ES-I3 (cell line): ENCODE measurements at regions not wholly inside any gene's neighbourhood (a gene's known extent, or its start where the extent isn't known, plus 50 kb on each side); places are given as distances from the start of the nearest gene placed in this dataset.

Experiments
- H3K36me3 ChIP-seq: 2 replicates; pipeline ENCODE4 v1.6.1; 2013; ENCODE audit warnings: mild to moderate bottlenecking, low read length, control low read depth, moderate library complexity; ENCODE audit not compliant: insufficient read depth
- H3K4me1 ChIP-seq: 2 replicates; pipeline ENCODE4 v1.6.1; 2013; ENCODE audit warnings: mild to moderate bottlenecking, control low read depth, low read length; ENCODE audit not compliant: insufficient read depth
- H3K9ac ChIP-seq: 2 replicates; pipeline ENCODE4 v1.6.1; 2013; ENCODE audit warnings: low read depth, mild to moderate bottlenecking, low read length, moderate library complexity
- H3K9me3 ChIP-seq: 2 replicates; pipeline ENCODE4 v1.6.1; 2013; ENCODE audit warnings: mild to moderate bottlenecking, low read length, moderate library complexity; ENCODE audit not compliant: control insufficient read depth, insufficient read depth

DNA sequence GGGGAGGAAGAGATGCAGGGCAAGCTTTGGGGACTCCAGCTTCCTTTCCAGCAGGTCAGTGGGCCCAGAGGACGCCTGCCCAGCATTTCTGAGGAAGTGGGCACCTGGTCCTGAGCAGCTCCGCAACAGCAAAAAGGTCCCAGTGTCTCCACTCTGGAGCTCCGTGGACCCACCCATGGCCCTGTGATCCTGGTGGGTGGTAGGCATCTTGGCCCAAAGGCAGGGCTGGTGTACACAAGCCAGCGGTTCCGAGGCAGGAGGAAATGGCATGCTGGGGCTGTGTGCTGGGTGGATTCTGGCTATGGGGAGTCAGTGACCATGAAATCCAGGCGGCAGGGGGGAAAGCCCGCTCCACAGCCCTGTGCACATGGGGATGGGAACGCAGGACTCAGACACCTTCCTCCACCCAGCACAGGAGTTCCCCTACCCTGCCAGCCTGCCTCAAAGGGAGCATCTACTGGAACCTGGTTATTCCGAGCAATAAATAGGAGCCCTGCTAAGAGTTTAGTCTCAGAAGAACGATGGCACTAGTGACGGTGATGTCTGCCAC, 206.0 kb downstream of the GLI2 start:
- Histone ChIP-seq H3K9me3 (no peaks in the 10 kb centered on the region), H3K9ac (no peak overlapping the region), H3K36me3 (no peaks in the 10 kb centered on the region; the same call in 1 of the 2 replicates), H3K4me1 (peaks cover 9% of the 10 kb centered on the region; the same call in 1 of the 2 replicates)

DNA sequence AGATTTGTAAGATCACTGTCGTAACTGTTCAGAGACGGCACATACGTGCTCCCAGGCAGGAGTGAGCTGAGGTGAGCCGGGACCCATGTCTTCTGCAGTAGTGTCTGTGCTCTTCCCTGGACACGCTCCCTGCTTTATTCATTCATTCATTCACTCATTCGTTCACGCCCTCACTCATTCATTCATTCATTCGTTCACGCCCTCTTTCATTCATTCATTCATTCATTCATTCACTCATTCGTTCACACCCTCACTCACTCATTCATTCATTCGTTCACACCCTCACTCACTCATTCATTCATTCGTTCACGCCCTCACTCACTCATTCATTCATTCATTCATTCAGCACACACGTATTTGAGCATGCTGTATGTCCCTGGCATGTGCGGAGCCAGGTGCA, 207.0 kb downstream of the GLI2 start:
- Histone ChIP-seq H3K9ac (no peak overlapping the region), H3K9me3 (no peaks in the 10 kb centered on the region), H3K36me3 (no peaks in the 10 kb centered on the region; the same call in 1 of the 2 replicates), H3K4me1 (peaks cover 9% of the 10 kb centered on the region; the same call in 1 of the 2 replicates)

DNA sequence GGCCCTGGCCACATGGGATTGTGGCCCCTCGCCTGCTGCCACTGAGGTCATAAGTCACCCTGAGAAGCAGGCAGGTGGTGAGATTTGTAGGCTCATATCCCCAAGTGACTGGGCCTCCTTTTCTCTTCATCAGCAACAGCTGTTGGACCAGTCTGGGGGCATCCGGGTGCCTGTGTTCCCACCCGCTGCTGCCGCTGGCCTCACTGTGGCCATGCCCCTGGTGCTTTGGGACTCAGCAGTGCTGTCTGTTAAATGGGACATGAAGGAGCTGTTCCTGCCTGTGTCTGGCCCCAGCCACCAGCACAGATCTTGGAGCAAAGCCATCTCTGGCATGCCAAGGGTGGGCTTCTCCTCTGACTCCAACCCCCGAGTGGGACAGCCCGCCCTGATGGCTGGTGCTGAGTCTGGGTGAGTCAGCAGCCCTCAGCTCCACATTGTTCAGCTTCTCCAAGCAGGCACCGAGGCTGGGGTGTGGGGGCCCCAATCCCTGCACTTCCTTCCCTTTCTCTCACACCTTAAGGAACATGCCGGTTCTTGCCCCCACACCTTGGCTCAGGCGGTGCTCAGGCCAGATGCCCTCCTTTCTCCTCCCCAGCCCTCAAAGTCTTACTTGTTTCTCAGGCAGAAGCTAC, 207.9 kb downstream of the GLI2 start:
- Histone ChIP-seq H3K4me1 (peaks cover 9% of the 10 kb centered on the region; the same call in 1 of the 2 replicates), H3K9ac (no peak overlapping the region), H3K36me3 (no peaks in the 10 kb centered on the region; the same call in 1 of the 2 replicates), H3K9me3 (no peaks in the 10 kb centered on the region)

DNA sequence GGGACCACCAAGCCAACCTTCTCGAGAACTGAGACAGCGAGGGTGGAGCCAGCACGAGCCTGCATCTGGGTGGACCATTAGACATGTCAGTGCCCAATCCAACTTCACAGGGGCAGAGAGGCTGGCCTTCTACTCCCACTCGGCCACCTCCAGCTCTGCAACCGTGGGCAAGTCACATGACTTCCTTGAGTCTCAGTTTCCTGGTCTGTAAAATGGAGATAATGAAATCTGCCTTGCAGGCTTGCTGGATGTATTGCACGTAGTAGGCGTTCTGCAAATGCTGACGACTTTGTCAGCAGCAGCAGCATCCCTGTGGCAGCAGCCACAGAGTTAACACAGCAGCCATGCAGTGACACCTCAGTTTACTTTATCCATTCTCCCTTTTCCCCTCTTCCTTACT, 208.9 kb downstream of the GLI2 start:
- Histone ChIP-seq H3K4me1 (peaks cover 5% of the 10 kb centered on the region; the same call in 1 of the 2 replicates), H3K9me3 (no peaks in the 10 kb centered on the region), H3K9ac (no peak overlapping the region), H3K36me3 (no peaks in the 10 kb centered on the region; the same call in 1 of the 2 replicates)

DNA sequence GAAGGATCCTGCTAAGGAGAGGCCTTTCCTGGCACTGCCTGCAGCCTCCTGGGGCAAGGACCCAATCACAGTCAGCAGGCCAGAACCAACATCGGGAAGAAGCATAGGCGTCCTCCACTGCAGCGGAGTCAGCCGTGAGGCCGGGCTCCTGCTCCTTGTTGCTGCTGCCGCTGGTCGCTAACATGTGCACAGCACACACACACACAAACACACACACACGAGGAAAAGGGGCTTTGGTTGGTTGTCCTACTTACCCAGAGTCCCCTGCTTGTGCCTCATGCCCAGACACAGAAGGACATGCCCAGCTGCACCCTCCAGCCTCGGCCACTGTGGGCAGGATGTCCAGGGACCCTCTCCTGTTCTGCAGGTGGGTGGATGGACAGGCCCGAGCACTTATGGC, 209.4 kb downstream of the GLI2 start:
- no peaks in the 10 kb centered on the region for H3K9me3 ChIP-seq
- H3K36me3 ChIP-seq, result no peaks in the 10 kb centered on the region; the same call in 1 of the 2 replicates
- no peak overlapping the region for H3K9ac ChIP-seq
- H3K4me1 ChIP-seq, result peaks cover under 1% of the 10 kb centered on the region; the same call in 1 of the 2 replicates

DNA sequence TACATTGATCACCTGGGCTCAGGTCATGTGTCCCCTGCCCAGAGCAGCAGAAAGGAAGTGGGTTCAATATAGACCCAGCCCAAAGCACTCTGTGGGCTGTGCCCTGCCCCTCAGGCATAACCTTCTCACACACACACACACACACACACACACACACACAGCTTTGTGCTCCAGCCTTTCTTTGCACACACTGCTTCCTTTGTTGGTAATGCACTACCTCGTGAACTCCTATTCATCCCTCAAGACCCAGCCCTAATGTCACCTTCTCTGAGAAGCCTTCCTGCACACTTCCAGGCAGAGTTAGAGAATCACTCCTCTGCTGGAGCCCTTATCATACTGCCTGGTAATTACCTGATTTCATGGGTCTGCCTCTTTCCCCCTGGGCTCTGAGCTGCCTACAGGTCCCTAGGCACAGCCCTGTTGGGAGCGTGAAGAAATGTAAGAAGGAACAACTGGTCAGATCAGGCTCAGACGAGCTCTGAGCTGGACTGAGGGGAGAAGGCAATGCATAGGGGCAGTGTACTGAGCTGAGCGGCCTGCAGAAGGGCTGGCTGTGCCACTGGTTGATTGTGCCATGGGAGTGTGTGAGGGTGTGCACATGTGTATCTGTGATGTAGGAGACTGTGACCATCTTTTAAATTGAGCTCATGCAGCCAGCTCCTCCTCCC, 210.3 kb downstream of the GLI2 start:
- Histone ChIP-seq H3K36me3 (no peaks in the 10 kb centered on the region; the same call in 1 of the 2 replicates), H3K4me1 (no peaks in the 10 kb centered on the region), H3K9me3 (no peaks in the 10 kb centered on the region), H3K9ac (no peak overlapping the region)

DNA sequence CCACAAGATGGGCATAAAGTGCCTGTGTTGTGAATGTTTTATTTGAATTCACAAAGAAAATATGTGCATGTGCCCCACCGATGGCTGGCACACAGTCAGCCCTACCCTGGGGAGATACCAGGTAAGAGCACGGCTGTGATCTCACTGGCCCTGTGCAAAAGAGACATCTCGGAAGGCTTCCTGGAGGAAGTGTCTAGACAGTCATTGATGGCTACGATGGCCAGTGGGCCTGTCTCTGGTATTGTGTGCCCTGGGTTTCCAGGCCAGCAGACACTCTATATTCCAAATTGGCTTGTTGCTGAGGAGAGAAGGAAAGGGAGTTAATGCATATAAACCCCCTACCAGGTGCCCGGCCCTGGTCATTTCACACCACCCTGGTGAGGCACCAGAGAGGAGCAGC, 211.7 kb downstream of the GLI2 start:
- no peaks in the 10 kb centered on the region; the same call in 1 of the 2 replicates for H3K36me3 ChIP-seq
- H3K4me1 ChIP-seq, result no peaks in the 10 kb centered on the region; the same call in 1 of the 2 replicates
- H3K9ac ChIP-seq, result no peak overlapping the region

DNA sequence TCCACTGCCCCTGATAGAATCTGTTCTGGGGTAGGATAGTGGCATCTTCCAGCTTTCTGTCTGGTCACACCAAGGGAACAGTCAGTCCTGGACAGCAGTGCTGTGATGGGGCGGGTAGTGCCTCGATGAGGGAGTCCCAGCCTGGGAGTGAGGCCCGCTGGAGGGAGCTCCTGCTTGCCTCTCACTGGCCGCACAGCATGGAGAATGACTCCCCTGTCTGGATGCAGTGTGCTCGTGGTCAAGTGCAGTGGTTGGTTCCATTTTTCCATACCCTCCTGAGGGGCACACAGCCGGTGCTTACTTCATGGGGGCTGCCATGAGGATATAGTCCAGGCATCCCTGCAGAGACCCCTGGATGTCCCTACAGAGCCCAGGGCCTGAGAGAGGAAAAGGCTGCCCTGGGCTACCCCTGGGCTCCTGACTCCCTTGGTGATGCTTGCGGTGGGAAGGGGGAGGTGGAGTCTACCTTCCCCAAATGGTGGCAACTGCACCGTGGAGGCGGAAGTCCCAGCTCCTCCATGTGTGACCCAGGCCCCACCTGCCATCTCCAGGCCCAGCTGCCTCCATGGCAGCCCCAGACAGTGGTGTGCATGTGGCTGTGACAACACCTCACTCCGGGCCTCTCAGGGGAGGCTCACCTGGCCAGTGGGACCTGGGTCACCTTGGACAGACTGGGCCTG, 212.5 kb downstream of the GLI2 start:
- Histone ChIP-seq H3K36me3 (no peaks in the 10 kb centered on the region; the same call in 1 of the 2 replicates), H3K9ac (no peak overlapping the region), H3K9me3 (no peaks in the 10 kb centered on the region), H3K4me1 (no peaks in the 10 kb centered on the region; the same call in 1 of the 2 replicates)

More for the DNA sequence above, 211.7 kb downstream of the GLI2 start:
- H3K9me3 ChIP-seq, result no peaks in the 10 kb centered on the region

DNA sequence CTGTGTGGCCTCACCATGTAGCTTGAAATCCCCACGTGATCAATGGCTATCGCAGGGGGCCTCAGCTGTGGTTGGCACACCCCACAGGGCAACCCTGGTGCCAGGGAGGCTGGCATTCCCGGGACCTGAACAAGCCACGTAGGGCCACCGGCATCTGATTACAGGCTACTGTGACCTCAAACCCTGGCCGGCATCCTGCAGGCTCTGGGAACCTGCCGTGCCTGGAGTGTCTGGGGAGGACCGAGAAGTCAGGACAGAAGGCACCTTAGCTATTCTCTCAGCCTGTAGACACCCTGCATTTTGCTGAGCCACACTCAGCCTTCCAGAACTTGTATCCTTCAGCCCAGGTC, 213.0 kb downstream of the GLI2 start:
- Histone ChIP-seq H3K9me3 (no peaks in the 10 kb centered on the region), H3K4me1 (no peaks in the 10 kb centered on the region; the same call in 1 of the 2 replicates), H3K9ac (no peak overlapping the region), H3K36me3 (no peaks in the 10 kb centered on the region; the same call in 1 of the 2 replicates)

DNA sequence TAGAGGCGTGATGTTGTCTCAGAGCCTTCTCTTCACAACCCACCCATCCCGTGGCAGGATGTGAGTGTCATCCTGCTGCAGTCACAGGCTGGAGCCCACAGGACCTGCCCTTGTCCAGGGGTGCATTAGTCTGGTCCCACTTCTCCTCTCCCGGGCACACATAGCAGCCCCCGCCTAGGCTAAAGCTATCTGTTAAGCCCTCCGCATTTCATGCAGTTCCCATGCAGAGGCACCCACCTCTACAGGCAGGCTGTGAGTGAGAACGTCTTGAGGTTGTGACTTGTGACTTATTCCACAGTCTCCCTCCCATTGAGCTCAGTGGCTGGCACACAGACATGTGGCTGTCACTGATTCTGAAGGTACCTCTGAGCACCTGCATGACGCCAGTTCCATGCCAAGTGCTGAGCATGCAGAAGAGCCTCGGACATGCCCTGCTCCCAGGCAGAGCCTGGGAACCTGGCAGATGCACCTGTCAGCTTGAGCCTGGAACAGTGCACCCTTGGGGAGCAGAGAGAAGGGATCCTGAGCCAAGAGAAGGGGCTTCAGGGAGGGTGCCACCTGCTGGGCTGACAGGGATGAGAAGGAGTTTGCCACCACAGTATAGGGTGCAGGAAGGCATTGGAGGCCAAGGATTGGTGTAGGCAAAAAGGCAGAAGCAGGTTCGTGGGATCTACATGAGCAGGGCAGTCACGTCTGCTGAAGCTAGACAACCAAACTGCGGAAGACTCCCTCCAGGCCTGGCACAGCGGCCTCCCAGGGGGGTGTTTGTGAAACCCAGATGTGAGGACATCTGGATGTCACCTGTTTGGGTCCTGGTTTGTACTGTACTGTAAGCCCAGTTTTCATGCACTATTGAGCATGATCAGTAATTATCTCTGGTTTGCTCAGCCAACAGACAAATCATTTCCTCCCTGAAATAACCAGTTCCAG, 213.6 kb downstream of the GLI2 start:
- no peaks in the 10 kb centered on the region; the same call in 1 of the 2 replicates for H3K36me3 ChIP-seq
- no peak overlapping the region for H3K9ac ChIP-seq
- H3K9me3 ChIP-seq, result no peaks in the 10 kb centered on the region
- no peaks in the 10 kb centered on the region; the same call in 1 of the 2 replicates for H3K4me1 ChIP-seq

DNA sequence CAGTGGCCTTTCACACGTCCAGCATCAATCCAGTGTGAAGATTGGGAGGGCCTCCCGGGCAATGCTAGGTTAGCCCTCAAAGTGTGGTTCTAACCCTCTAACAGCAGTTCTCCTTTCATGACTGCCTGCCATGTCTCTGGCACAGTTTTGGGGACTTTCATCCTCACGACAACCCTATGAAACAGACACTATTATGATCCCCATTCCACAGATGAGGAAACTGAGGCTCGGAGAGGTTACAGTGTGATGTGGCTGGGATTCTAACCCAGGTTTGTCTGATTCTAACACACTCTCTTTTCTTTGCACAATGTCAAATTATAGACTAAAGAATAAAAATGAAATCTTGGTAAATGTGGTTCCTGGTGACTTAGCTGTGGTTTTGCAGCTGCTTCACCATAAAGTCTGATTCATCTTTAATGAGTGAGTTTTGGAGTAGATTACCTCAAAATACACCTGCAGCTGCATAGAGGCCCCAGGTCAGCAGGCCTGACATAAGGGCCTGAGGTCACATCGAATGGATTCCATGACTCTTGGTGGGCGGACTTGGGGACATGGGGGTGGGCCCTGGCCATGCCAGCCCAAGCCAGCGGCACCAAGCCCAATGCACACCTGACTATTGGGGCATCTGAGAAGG, 214.4 kb downstream of the GLI2 start:
- Histone ChIP-seq H3K9me3 (no peaks in the 10 kb centered on the region), H3K4me1 (no peaks in the 10 kb centered on the region; the same call in 1 of the 2 replicates), H3K9ac (no peak overlapping the region), H3K36me3 (no peaks in the 10 kb centered on the region; the same call in 1 of the 2 replicates)

DNA sequence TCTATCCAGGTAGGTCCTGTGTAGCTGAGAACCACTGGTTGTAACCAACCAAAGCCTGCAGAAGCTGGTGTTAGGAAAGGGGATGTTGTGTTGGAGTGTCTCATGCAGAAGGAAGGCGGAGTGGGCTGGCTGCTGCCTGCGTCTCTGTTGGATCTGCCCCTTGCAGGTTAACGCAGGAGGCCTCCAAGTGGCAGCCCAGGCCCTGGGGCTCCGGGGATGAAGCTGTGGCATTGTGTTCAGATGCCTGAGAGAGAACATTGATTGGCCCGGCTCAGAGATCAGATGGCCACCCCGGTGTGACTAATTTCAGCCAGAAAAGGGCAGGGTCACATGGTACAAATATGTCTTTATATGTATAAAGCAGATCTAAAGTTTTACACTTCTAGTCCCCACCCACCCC, 216.0 kb downstream of the GLI2 start:
- no peak overlapping the region for H3K9ac ChIP-seq
- H3K9me3 ChIP-seq, result no peaks in the 10 kb centered on the region
- peaks cover 4% of the 10 kb centered on the region for H3K36me3 ChIP-seq
- H3K4me1 ChIP-seq, result no peaks in the 10 kb centered on the region; the same call in 1 of the 2 replicates

DNA sequence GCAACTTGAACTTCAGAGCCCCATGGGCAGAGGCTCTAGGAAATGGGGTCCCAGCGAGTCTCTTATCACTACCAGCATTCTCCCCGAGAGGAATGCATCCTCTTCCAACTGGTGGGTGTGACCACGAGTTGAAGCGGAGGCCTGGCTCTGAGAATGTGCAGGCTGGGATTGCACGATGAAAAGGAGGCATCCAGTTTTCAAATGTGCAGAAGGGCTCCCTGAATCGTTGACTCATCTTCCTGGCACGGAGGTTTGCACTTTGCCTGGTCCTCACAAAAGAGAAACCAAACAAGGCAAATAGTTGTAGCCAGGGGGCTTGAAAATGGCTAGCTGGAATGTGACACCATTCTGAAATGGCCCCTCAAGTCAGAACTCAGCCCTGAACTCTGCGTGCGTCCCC, 216.7 kb downstream of the GLI2 start:
- Histone ChIP-seq H3K9me3 (no peaks in the 10 kb centered on the region), H3K4me1 (no peaks in the 10 kb centered on the region; the same call in 1 of the 2 replicates), H3K36me3 (peaks cover 5% of the 10 kb centered on the region), H3K9ac (no peak overlapping the region)
